MM.1S (cell line): ENCODE measurements at regions not wholly inside any gene's neighbourhood (a gene's known extent, or its start where the extent isn't known, plus 50 kb on each side); places are given as distances from the start of the nearest gene placed in this dataset.

Experiments used
- DNase-seq: peaks from one replicate; pipeline ENCODE4 v3.0.0-alpha.2; 2015
- H2AFZ ChIP-seq: fragments of 300-600 bp; sonication (generic); 2 replicates; pipeline ENCODE4 v1.6.0; 2016; ENCODE audit warnings: antibody characterized with exemption, low read length
- H3F3A ChIP-seq: fragments of 300-600 bp; sonication (generic); 2 replicates; pipeline ENCODE4 v1.6.1; 2016; ENCODE audit warnings: mild to moderate bottlenecking, antibody characterized with exemption, low read length, moderate library complexity, mixed read lengths; ENCODE audit not compliant: insufficient read depth
- H3K27ac ChIP-seq: fragments of 300-600 bp; sonication (generic); 2 replicates; pipeline ENCODE4 v1.5.1; 2016; ENCODE audit warnings: mild to moderate bottlenecking, low read length
- H3K27me3 ChIP-seq: fragments of 300-600 bp; sonication (generic); replicated peaks from 2 replicates; pipeline ENCODE4 v1.6.0; 2016; ENCODE audit warnings: low read length; ENCODE audit not compliant: insufficient read depth
- H3K36me3 ChIP-seq: fragments of 300-600 bp; sonication (generic); replicated peaks from 2 replicates; pipeline ENCODE4 v1.6.1; 2016; ENCODE audit warnings: mild to moderate bottlenecking, low read length, mixed read lengths; ENCODE audit not compliant: insufficient read depth
- H3K4me1 ChIP-seq: fragments of 300-600 bp; sonication (generic); 2 replicates; pipeline ENCODE4 v1.6.1; 2016; ENCODE audit warnings: low read length, mixed read lengths
- H3K4me2 ChIP-seq: fragments of 300-600 bp; sonication (generic); 2 replicates; pipeline ENCODE4 v1.6.0; 2016; ENCODE audit warnings: low read depth, low read length
- H3K4me3 ChIP-seq: fragments of 300-600 bp; sonication (generic); 2 replicates; pipeline ENCODE4 v1.5.1; 2016; ENCODE audit warnings: low read length, mixed read lengths
- H3K79me2 ChIP-seq: fragments of 300-600 bp; sonication (generic); 2 replicates; pipeline ENCODE4 v1.6.1; 2016; ENCODE audit warnings: mixed run types, low read length, mixed read lengths
- H3K9ac ChIP-seq: fragments of 300-600 bp; sonication (generic); 2 replicates; pipeline ENCODE4 v1.6.1; 2016; ENCODE audit warnings: low read length, mixed read lengths
- H3K9me2 ChIP-seq: fragments of 300-600 bp; sonication (generic); replicated peaks from 2 replicates; pipeline ENCODE4 v1.6.1; 2016; ENCODE audit warnings: mild to moderate bottlenecking, low read length, mixed read lengths; ENCODE audit not compliant: insufficient read depth
- H3K9me3 ChIP-seq: fragments of 300-600 bp; sonication (generic); replicated peaks from 2 replicates; pipeline ENCODE4 v1.6.1; 2016; ENCODE audit warnings: mild to moderate bottlenecking, low read length, mixed read lengths; ENCODE audit not compliant: insufficient read depth
- H4K20me1 ChIP-seq: fragments of 300-600 bp; sonication (generic); 2 replicates; pipeline ENCODE4 v1.6.1; 2016; ENCODE audit warnings: mild to moderate bottlenecking, low read length, moderate library complexity, mixed read lengths; ENCODE audit not compliant: insufficient read depth
- EZH2 ChIP-seq: fragments of 300-600 bp; sonication (generic); optimal IDR thresholded peaks from 2 replicates; pipeline ENCODE3; 2017; ENCODE audit warnings: low read depth, mild to moderate bottlenecking, antibody characterized with exemption, low read length, mixed read lengths
- EZH2phosphoT487 ChIP-seq: fragments of 300-600 bp; sonication (generic); IDR thresholded peaks from 2 replicates; pipeline ENCODE4 v1.6.1; 2018; ENCODE audit warnings: antibody characterized with exemption, low read length
- TF ChIP-seq, protein P1 (sequence below): fragments of 300-600 bp; sonication (generic); IDR thresholded peaks from 2 replicates; pipeline ENCODE4 v1.5.1; 2016; ENCODE audit warnings: antibody characterized with exemption, low read length, mixed read lengths

DNA sequence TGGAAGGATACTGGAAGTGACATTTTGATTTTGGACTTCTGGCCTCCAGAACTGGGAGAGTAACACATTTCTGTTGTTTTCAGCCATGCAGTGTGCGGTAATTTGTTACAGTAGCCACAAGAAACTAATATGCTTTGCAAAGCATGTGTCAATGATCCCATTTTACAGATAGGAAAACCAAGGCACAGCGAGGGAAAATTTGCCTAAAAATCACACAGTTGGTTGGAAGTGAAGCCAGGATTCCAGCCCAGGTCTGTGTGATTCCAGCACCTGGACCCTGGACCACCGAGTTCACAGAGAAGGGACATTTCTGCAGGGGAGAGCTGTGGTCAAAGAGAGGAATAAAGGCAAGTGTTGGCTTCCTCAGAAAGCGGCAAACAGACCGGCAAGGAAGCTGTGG is 106.7 kb upstream of the MED13L start:
- H3K9me3 ChIP-seq = no peaks in the 10 kb centered on the region
- no peak overlapping the region for H3K4me2 ChIP-seq
- H3K9ac ChIP-seq = no peak overlapping the region
- no peak for DNase-seq
- H3K27ac ChIP-seq = no peak overlapping the region
- no peaks in the 10 kb centered on the region for H3K4me1 ChIP-seq
- no peaks in the 10 kb centered on the region for H4K20me1 ChIP-seq
- no peaks in the 10 kb centered on the region for H3F3A ChIP-seq
- no peaks in the 10 kb centered on the region for H3K9me2 ChIP-seq
- H3K36me3 ChIP-seq = no peaks in the 10 kb centered on the region
- H3K4me3 ChIP-seq = no peak overlapping the region
- TF ChIP-seq EZH2 (no peak), EZH2phosphoT487 (no peak)
- TF ChIP-seq, protein P1, sequence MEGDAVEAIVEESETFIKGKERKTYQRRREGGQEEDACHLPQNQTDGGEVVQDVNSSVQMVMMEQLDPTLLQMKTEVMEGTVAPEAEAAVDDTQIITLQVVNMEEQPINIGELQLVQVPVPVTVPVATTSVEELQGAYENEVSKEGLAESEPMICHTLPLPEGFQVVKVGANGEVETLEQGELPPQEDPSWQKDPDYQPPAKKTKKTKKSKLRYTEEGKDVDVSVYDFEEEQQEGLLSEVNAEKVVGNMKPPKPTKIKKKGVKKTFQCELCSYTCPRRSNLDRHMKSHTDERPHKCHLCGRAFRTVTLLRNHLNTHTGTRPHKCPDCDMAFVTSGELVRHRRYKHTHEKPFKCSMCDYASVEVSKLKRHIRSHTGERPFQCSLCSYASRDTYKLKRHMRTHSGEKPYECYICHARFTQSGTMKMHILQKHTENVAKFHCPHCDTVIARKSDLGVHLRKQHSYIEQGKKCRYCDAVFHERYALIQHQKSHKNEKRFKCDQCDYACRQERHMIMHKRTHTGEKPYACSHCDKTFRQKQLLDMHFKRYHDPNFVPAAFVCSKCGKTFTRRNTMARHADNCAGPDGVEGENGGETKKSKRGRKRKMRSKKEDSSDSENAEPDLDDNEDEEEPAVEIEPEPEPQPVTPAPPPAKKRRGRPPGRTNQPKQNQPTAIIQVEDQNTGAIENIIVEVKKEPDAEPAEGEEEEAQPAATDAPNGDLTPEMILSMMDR = no peak
- no peaks in the 10 kb centered on the region for H3K79me2 ChIP-seq
- no peak overlapping the region for H2AFZ ChIP-seq
- H3K27me3 ChIP-seq = no peaks in the 10 kb centered on the region

DNA sequence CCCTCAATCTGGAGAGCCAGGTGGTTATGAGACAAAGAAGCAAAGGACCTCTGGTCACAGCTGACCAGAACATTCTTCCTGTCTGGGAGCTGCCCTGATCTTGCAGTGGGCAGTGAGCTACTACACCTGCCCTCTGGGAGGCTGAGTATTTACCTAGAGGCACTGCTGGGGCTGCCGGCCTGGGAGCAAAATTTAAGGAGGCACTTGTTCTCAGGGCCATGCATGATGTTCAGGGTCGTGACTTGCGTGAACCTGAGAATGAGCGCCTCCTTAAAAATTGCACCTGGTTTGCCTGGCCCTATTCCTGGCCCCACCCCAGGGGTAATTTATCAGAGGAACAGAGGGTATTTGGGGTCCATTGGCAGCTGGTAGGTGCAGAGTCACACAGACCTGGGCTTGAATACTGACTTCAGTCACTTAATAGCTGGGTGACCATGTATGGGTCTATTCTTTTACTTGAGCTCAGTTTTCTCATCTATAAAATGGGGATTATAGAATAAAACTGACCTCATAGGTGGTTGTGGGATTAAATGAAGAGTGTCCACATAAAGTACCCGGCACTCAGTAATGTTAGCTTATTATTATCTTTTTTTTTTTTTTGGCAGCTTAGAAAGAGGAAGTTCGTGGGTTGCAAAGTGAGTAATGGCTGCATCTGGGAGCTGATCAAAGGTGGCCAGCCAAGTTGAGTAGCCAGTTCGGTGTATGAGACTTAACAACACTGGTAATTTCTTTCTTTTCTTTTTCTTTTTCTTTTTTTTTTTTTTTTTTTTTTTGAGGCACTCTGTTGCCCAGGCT is 107.4 kb upstream of the MED13L start:
- no peaks in the 10 kb centered on the region for H3K9me2 ChIP-seq
- H2AFZ ChIP-seq = no peak overlapping the region
- no peaks in the 10 kb centered on the region for H3K36me3 ChIP-seq
- no peak overlapping the region for H3K4me2 ChIP-seq
- H3K79me2 ChIP-seq = no peaks in the 10 kb centered on the region
- no peak overlapping the region for H3K4me3 ChIP-seq
- no peaks in the 10 kb centered on the region for H3K9me3 ChIP-seq
- H3K27me3 ChIP-seq = no peaks in the 10 kb centered on the region
- DNase-seq = no peak
- H3K9ac ChIP-seq = no peak overlapping the region
- H3K27ac ChIP-seq = no peak overlapping the region
- no peaks in the 10 kb centered on the region for H3K4me1 ChIP-seq
- no peak for TF ChIP-seq EZH2phosphoT487
- TF ChIP-seq EZH2 = no peak
- TF ChIP-seq, protein P1 = no peak
- H4K20me1 ChIP-seq = no peaks in the 10 kb centered on the region
- no peaks in the 10 kb centered on the region for H3F3A ChIP-seq

DNA sequence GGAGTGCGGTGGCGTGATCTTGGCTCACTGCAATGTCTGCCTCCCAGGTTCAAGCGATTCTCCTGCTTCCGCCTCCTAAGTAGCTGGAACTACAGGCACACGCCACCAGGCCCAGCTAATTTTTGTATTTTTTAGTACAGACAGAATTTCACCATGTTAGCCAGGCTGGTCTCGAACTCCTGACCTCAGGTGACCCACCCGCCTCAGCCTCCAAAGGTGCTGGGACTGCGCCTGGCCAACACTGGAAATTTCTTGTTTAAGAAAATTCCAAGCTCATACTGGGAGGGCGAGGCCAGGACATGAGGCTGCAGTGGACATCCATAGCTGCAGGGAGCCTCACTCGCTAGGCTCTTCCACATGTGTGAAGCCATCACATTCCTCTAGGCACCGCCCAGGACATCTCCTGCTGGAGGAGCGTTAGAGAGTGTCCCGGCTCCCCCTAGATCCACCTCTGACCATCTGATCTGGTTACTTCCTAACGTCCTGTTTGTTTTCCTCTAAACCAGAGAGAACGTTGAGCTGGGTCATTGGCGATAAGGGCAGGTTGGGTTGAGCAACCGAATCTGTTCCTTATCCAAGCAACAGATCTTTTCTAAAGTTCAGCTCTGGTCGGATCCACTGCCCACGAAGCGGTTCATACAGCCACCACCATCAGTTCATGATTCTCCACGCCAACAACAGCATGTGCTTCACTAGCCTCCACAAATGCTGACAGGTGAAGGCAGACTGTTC is 108.2 kb upstream of the MED13L start:
- H3K4me3 ChIP-seq = no peak overlapping the region
- no peaks in the 10 kb centered on the region for H3K4me1 ChIP-seq
- no peaks in the 10 kb centered on the region for H3K9me3 ChIP-seq
- H3K36me3 ChIP-seq = no peaks in the 10 kb centered on the region
- no peaks in the 10 kb centered on the region for H3K27me3 ChIP-seq
- H4K20me1 ChIP-seq = no peaks in the 10 kb centered on the region
- H2AFZ ChIP-seq = no peak overlapping the region
- no peak for DNase-seq
- H3K27ac ChIP-seq = no peak overlapping the region
- no peaks in the 10 kb centered on the region for H3K79me2 ChIP-seq
- no peaks in the 10 kb centered on the region for H3F3A ChIP-seq
- H3K9ac ChIP-seq = no peak overlapping the region
- H3K9me2 ChIP-seq = no peaks in the 10 kb centered on the region
- TF ChIP-seq, protein P1 = no peak
- TF ChIP-seq EZH2 = no peak
- TF ChIP-seq EZH2phosphoT487 = no peak
- no peak overlapping the region for H3K4me2 ChIP-seq
